Choroid plexus epithelial cell (primary cell): ENCODE measurements at regions not wholly inside any gene's neighbourhood (a gene's known extent, or its start where the extent isn't known, plus 50 kb on each side); places are given as distances from the start of the nearest gene placed in this dataset.

Experiments
- DNase-seq: peaks from one replicate; pipeline ENCODE4 v3.0.0-alpha.2; 2010; ENCODE audit warnings: low read depth
- H3K4me3 ChIP-seq: 2 replicates; pipeline ENCODE4 v1.5.1; 2011; ENCODE audit warnings: low read depth, mild to moderate bottlenecking, control low read depth, low read length, moderate library complexity
- TF ChIP-seq, protein P1 (sequence below): conservative IDR thresholded peaks from 2 replicates; pipeline ENCODE4 v1.5.1; 2011; ENCODE audit warnings: low read depth, mild to moderate bottlenecking, control low read depth, inconsistent platforms, low read length, moderate library complexity

DNA sequence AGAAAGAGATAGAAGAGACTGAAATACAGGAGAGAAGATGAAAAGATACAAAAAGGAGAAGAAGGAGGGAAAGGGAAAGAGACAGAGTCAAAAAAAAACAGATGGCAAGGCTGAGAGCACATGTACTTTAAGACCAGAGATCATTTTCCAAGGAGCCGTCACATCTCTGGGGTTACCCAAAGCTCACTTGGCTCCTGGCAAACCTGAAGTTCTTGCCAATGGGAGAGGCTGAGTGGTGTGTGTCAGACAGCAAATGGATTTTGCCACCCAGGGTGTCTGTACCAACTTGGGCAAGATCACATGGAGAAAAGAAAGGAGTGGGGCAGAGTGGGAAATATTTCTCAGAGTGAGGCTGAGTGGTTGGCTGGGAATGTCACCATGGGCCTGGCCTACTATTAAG is 219.3 kb upstream of the TNP1 start:
- TF ChIP-seq, protein P1, sequence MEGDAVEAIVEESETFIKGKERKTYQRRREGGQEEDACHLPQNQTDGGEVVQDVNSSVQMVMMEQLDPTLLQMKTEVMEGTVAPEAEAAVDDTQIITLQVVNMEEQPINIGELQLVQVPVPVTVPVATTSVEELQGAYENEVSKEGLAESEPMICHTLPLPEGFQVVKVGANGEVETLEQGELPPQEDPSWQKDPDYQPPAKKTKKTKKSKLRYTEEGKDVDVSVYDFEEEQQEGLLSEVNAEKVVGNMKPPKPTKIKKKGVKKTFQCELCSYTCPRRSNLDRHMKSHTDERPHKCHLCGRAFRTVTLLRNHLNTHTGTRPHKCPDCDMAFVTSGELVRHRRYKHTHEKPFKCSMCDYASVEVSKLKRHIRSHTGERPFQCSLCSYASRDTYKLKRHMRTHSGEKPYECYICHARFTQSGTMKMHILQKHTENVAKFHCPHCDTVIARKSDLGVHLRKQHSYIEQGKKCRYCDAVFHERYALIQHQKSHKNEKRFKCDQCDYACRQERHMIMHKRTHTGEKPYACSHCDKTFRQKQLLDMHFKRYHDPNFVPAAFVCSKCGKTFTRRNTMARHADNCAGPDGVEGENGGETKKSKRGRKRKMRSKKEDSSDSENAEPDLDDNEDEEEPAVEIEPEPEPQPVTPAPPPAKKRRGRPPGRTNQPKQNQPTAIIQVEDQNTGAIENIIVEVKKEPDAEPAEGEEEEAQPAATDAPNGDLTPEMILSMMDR, result no peak
- DNase-seq, result no peak
- no peak overlapping the region for H3K4me3 ChIP-seq

DNA sequence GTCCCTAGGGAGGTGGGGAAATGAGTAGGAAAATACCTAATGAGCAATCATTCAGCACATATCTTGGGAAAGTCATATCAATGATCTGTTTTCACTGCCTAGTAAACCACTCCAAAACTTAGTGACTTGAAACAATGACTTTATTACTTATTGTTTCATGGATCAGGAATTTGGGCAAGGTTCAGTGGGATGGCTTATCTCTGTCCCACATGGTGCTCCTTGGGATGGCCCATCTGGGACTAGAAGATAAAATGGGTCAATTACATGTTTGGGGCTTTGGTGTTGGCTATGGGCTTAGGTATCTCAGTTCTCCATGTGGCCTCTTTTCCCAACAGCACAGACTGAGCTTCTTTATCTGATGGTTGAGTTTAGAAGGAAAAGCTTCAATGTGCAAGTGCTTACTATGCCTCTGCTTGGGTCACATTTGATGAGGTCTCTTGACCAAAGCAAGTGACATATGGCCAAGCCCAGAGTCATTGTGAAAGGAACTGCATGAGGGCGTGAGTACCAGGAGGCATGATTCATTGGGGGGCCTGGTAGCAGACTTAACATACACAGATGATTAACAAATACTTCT is 218.1 kb upstream of the TNP1 start:
- H3K4me3 ChIP-seq, result no peak overlapping the region
- TF ChIP-seq, protein P1, result no peak
- DNase-seq, result peak; percentile 17

DNA sequence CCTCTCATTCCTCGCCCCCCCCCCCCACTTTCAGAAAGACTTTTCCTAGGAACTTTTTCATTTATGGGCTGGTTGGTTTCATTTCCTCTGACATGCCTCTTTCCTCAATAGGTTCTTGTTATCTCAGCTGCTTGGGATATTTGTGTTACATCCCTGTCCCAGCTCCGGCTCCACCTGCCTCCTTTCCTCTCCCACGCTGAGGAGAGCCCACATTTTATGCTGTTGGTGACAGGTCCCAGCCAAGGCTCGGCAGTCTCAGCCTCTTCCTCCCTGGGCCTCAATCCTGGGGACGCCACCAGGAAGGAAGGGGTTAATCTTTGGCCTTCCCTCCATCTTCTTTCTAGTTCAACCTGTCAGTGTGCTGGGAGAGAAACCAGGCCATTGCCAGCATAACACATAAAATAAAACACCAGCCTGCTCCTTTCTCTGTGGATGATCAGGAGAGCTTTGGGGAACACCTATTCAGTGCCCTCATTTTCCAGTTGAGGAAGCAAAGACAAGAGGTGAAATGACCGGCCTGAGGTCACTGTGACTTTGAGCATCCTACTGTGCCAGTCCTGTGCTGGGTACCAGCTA is 216.9 kb upstream of the TNP1 start:
- no peak overlapping the region for H3K4me3 ChIP-seq
- DNase-seq, result no peak
- TF ChIP-seq, protein P1, result no peak

DNA sequence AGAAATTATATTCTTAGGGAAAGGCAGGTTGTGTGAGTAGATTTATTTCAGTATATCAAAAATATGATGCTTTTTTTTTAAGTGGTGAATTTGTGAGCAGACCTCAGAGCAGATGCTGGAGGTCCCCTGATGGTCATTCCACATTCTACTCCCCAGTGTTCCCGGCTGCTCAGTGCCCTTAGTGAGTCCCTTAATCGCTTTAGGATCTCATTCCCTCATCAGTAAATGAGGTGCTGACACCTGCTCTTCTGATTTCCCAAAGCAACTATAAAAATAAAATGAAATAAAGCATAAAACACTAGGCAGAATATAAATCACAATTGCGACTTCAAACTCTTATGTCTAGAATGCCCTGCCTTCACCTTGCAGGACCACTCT is 216.2 kb upstream of the TNP1 start:
- TF ChIP-seq, protein P1, result no peak
- H3K4me3 ChIP-seq, result no peak overlapping the region
- DNase-seq, result no peak

DNA sequence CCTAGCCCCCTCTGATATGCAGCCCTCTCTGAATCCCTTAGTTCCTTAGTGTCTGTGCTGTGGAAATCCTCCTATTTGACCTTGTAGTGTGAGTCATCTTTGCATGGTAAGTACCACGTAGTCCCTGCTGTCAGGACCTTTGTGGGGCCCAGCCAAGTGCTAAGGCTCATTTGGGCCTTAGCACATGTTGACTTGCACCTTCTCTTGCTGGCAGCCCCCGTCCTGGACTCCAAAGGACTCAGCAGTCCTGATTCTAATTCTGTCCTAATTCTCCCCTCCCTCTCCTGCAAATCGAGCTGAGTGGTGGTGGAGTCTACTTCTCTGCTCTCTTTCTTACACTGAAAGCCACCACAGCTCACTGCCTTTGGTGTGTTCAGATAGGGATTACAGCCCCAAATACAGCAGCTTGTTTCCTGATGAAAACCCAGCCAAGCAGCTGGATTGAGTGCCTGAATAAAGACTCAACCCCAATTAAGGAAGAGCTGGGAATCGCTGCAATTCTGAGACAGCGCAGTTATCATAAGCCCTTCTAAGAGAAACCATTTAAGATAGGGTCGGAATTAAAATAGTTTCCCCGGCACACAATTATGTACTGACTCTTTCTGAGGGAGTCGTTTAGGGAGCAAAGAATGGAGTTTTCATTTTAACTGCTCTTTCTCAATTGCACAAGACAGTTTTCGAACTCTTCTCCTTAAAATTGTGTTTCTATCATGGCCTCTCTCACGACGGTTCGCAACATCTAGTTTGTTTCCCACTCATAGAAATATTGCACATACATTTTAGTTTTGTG is 215.6 kb upstream of the TNP1 start:
- DNase-seq, result peak; percentile 89
- TF ChIP-seq, protein P1, result no peak
- no peak overlapping the region for H3K4me3 ChIP-seq

DNA sequence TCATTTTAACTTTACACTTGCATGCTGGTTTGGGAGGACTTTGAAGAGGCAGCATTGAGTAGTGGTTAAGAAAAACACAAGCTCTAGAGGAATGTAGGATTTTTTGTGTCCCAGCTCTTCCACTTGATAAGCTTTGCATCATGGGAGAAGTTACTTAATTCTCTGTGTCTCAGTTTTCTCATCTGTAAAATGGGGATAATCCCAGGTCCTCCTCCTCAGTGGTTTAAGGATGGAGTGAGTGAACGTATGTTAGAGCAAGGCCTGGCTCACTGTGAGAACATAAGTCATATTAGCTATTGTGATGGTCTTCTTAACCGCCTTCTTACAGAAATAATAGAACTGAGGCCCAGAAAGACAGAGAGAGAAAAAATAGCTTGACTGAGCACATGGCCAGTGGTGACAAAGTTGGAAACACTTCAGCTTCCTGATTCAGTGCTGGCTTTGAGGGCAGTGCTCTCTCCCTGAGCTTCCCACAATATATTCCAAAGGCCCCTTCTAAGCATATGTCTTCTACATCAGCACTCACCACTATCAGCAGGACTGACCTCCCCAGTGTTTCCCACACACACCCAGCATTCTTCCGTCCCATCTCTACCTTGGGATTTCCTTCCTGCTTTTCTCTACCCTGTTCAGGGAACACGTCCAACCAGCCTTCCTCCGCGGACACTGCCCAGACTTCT is 214.9 kb upstream of the TNP1 start:
- TF ChIP-seq, protein P1, result no peak
- no peak overlapping the region for H3K4me3 ChIP-seq
- peak; percentile 82 for DNase-seq
